ENCODE measurements at regions not wholly inside any gene's neighbourhood (a gene's known extent, or its start where the extent isn't known, plus 50 kb on each side); places are given as distances from the start of the nearest gene placed in this dataset.
"Not testable (repeated sequence)": the region's sequence is repeated elsewhere in the genome, so short reads cannot be mapped to it uniquely, and the experiment has no call there.

DNA sequence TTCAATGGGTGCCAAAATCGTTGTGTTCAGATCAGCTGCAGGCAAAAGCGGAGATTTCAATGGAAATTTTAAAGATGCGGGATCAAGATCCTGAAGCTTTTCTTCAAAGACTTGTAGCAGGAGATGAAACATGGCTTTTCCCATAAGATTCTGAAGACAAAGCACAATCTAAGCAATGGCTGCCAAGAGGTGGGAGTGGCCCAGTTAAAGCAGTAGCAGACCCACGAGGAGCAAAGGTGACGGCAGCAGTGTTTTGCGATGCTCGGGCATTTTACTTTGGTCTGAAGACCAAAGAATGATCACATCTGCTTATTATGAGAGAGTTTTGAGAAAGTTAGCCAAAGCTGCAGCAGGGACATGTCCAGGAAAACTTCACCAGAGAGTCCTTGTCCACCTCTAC, 222.9 kb downstream of the DSC3 start:
- no peak for DNase-seq

GRCh38 chr18:30814446-30814845, 228.1 kb downstream of the DSC3 start:
- DNase-seq: no peak

GRCh38 chr18:30811580-30811979, 231.0 kb downstream of the DSC3 start:
- DNase-seq: no peak

DNA sequence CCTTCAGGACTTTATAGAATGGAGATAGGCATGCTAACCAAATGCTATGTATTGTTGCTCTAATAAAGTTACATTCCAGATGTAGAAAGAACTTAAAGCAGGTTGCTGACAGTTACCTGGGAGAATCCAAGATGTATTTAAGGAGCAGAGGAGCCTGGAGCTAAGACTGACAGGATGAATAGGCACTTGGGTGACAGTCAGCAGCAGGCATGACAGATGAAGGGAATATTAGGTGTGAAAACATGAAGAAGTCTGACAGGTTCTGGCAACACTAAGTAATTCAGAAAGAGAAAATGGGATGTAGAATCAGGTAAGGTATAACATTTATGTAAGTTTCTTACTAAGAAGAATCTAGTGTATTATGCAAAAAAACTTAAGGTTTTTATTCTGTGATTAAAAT, 232.0 kb downstream of the DSC3 start:
- DNase-seq: no peak

GRCh38 chr18:30806823-30807222, 235.7 kb downstream of the DSC3 start:
- no peak for DNase-seq

GRCh38 chr18:30800800-30801199, 241.7 kb downstream of the DSC3 start:
- DNase-seq: no peak

DNA sequence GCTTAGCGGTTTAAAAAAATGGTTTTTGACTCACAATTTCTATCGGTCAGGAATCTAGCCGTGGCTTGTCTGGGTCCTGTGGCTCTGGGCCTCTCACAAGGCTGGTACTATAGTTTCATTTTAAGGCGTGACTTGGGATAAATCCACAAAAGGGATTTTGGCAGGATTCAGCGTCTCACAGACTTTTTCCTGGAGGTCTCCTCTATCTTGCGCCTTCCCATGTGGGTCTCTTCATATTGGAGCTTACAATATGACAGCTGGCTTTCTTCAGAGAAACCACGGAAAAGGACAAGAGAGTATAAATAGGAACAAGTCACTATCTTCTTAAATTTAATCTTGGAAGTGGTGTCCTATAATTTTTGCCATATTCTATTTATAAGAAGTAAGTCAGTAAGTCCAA, 250.5 kb downstream of the DSC3 start:
- DNase-seq: no peak

GRCh38 chr18:30788411-30788991, 254.0 kb downstream of the DSC3 start:
- DNase-seq: not testable (repeated sequence)

- DNase-seq: no peak
Measured at GRCh38 chr18:30787410-30787809, 255.1 kb downstream of the DSC3 start.

DNA sequence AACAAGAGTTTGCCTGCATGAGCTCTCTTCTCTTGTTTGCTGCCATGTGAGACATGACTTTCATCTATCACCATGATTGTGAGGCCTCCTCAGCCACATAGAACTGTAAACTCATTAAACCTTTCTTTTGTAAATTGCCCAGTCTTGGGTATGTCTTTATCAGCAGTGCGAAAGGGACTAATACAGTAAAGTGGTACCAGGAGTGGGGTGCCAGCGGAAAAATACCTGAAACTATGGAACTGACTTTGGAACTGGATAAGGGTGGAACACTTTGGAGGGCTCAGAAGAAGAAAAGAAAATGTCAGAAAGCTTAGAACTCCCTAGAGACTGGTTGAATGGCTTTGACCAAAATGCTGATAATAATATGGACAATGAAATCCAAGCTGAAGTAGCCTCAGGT, 260.9 kb downstream of the DSC3 start:
- DNase-seq: no peak

DNA sequence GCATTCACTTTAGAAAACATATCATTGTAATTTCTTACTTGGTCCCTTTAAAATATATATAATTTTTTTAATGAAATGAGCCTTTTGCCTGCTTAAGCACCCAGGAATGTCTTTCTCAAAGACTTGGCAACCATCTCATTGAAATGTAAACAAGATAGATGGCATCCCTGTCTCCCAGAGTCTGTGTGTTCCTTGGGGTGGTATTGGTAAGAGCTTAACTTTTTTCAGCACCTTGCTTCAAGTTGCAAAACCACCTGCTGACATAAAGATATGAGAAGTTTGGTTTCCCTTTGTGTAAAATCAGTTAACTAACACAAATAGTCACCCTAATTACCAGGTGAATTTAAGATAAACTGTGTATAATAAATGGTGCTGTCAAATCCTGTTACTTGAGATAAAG, 266.9 kb downstream of the DSC3 start:
- DNase-seq: no peak

GRCh38 chr18:30772170-30772569, 270.4 kb downstream of the DSC3 start:
- not testable (repeated sequence) for DNase-seq

DNA sequence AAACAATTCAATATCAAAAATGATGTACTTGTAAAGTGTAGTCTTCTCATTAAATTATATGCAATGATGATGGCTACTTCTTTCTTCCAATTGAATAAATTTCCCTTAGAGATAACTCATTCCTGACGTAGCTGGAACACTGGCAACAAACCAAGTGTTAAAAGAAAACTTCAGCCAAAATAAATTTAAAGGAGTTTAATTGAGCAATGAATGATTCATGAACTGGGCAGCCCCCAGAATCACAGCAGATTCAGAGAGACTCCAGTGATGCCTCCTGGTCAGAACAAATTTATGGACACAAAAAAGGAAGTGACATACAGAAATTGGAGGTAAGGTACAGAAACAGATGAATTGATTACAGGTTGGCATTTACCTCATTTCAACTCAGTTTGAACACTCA, 276.5 kb downstream of the DSC3 start:
- DNase-seq: no peak

- DNase-seq: no peak
Measured at GRCh38 chr18:30765247-30765646, 277.3 kb downstream of the DSC3 start.

DNA sequence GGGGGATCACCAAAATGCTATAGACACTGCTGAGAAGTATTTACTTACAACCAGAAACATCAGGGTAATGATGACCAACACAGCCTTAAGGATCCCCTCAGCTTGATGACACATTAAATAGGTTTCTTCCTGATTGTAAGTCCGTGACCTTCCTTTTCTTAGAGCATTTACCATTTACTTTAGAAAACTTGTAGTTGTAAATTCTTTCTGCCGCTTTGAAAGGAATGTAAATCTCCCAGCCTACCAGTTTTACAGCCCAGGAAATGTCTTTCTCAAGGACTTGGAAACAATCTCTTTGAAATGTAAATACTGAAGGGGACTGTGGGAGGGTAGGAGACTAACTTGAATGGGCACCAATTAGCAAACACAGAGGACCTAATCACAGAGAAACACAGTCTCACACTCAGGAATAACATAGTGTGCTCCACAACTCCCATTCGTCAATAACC, 278.6 kb downstream of the DSC3 start:
- no peak for DNase-seq

DNA sequence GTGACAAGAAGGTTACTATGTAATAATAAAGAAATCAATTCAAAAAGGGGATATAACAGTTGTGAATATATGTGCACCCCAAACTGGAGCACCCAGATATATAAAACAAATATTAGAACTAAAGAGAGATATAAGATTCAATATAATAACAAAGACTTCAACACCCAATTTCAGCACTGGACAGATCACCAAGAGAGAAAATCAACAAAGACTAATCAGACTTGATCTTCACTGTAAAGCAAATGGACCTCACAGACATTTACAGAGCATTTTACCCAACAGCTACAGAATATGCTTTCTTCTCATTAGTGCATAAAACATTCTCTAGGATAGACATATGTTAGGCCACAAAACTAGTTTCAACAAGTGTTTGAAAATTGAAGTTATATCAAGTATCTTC, 287.7 kb downstream of the DSC3 start:
- no peak for DNase-seq

GRCh38 chr18:30748541-30748940, 294.0 kb downstream of the DSC3 start:
- no peak for DNase-seq

DNA sequence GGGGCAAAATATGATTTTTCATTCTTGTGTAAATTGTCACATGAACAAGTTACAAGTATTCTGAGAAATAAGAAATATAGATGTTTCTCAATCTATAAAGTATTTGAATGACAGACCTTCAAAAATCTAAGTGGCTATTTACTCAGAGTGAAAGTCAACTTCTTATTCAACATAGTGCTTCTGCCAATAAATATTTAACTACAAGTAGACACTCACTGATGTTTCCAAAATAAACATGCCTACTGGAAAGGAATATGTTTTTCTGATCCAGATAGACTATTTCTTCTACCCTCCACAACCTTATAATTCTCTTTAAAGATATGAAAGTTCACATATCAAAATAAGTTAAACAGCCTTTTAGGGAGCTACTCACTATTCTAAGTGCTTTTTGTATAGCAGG, 296.3 kb downstream of the DSC3 start:
- DNase-seq: no peak

DNA sequence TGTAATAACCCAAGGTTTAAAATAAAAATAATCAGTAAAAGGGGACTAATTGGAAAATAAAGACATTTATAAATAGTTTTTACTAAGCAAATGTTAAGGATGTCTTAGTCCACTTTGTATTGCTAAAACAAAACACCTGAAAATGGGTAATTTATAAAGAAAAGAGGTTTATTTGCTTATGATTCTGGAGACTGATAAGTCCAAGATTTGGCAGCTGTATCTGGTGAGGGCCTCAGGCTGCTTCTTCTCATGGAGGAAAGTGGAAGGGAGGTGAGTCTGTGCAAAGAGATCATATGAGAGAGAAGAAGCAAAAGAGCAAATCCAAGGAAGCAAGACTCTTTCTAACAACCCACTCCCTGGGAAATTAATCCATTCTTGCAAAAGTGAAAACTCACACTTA, 299.5 kb downstream of the DSC3 start:
- DNase-seq: no peak

- DNase-seq: no peak
Measured at GRCh38 chr18:30730915-30731314, 311.6 kb downstream of the DSC3 start.

DNA sequence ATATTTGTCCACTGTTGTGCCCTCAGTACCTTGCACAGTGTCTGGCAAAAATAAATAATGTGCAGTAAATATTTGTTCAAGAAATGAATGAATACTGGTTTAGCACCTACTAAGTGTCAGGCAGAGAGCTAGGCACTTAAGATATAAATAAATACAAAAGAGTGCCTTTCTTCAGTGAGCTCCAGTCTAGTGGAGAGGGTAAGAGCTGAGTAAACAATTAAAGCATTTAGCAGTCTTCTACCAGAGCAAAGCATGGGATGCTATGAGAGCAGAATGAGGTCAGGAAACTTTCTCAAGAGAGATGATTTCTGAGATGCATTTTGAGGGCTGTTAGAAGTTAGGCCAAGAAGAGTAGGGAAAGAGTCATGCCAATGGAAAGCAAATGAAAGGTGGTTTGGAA, 314.7 kb downstream of the DSC3 start:
- DNase-seq: no peak

GRCh38 chr18:30713299-30713698, 329.2 kb downstream of the DSC3 start:
- DNase-seq: no peak

DNA sequence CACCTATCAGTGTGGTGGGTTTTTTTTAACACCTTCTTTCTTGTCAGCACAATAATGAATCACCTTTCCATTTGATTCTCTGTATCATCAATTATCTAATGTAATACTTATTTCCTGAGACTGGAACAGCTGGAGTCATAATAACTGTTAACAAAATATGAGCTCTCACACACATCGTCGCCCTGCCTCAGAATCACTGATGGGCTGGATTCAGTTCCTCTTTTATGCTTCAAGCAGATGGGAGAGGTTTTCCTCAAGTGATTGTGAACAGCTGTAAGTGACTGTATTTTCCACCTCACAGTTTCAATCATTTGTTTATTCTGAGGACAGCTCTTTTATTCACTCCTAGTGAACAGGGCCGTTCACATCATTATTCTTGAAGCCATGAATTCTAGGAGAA, 330.2 kb downstream of the DSC3 start:
- no peak for DNase-seq

DNA sequence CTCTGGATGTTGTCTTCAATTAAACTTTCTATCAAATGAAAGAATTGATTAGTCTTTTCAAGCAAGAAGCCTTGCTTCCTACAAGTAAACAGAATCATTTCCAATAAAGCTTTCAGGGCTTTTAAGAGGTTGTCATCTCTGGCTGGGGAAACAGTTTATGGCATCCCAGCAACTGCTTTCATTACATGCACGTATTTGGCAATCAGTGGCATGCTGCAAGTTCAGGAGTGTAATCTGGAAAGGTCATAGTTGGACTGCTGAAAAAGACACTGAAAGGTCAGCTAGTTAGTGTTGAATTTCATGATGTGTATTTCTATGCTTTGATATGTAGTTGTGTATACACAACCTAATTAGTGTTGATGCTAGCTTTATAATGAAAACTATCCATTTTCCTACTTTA, 332.9 kb downstream of the DSC3 start:
- DNase-seq: no peak

DNA sequence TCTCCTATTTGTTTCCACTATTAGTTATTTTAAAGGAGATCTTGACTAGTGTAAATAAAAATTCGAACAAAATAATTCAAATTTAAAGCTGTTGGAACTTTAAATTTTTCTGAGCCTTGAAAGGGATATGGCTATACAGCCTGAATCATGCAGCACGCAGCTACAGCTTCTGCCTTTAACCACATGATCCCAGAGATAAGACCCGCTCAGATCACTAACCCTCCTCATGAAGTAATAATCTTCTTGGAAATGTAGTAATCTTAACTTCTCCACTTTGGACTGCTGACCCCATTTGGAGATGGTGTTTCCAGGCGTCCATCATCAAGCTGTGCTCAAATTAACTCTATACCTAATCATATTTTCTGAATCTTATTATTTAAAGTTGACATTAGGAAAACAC, 336.6 kb downstream of the DSC3 start:
- DNase-seq: no peak

DNA sequence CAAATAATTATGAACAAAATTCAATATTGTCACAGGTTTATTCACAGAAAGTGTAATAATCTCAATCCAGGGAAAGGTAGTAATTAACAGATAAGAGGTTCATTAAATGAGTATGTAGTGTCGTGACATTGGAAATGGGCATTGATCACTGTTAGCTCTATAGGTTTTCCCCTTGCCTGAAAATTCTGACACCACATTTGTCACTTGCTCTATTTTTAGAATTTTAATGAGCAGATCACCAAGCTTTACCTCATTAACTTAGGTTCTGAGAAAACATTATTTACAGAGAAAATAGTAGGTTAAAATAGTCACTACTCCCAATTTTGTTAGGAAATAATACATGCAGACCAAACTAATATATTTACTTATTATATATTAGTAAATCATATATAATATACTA, 344.0 kb downstream of the DSC3 start:
- DNase-seq: no peak

Measured in CD4-positive, alpha-beta T cell treated with Interleukin-15 for 1 hour (primary cell).